Liver (tissue), 8 donors: ENCODE measurements at regions not wholly inside any gene's neighbourhood (a gene's known extent, or its start where the extent isn't known, plus 50 kb on each side); places are given as distances from the start of the nearest gene placed in this dataset.

Experiments
- DNase-seq: peaks from one replicate; pipeline ENCODE4 v3.0.0-alpha.2; 2017; ENCODE audit warnings: low spot score
- H3K27ac ChIP-seq, 2 donors: one replicate each; pipeline ENCODE4 v1.7.0; 2013; ENCODE audit warnings: inconsistent platforms in 2 of 2, low read length in 2 of 2, control low read depth in 1 of 2, low read depth in 1 of 2, mild to moderate bottlenecking in 1 of 2
- H3K27me3 ChIP-seq, 4 donors: one replicate each; pipeline versions ENCODE4 v1.6.1 to v1.7.0; 2013; ENCODE audit warnings: low read length in 3 of 4, inconsistent platforms in 1 of 4, mild to moderate bottlenecking in 1 of 4, moderate library complexity in 1 of 4; ENCODE audit not compliant: control insufficient read depth in 4 of 4, insufficient read depth in 4 of 4
- H3K36me3 ChIP-seq, 4 donors: one replicate each; pipeline versions ENCODE4 v1.6.1 to v1.7.0; 2013; ENCODE audit warnings: low read length in 3 of 4, mild to moderate bottlenecking in 3 of 4, low read depth in 1 of 4, moderate library complexity in 1 of 4; ENCODE audit not compliant: control insufficient read depth in 4 of 4, insufficient read depth in 3 of 4
- H3K4me1 ChIP-seq, 4 donors: one replicate each; pipeline versions ENCODE4 v1.6.1 to v1.7.0; 2013; ENCODE audit warnings: low read length in 3 of 4, mild to moderate bottlenecking in 3 of 4, moderate library complexity in 1 of 4; ENCODE audit not compliant: control insufficient read depth in 4 of 4, insufficient read depth in 4 of 4
- H3K4me3 ChIP-seq, 3 donors: one replicate each; pipeline versions ENCODE4 v1.6.1 to v1.7.0; 2013; ENCODE audit warnings: low read length in 3 of 3, control low read depth in 1 of 3, low read depth in 1 of 3, mild to moderate bottlenecking in 1 of 3
- H3K9ac ChIP-seq, 2 donors: one replicate each; pipeline ENCODE4 v1.7.0; 2013; ENCODE audit warnings: low read length in 2 of 2, mild to moderate bottlenecking in 2 of 2, moderate library complexity in 2 of 2, control low read depth in 1 of 2, low read depth in 1 of 2
- H3K9me3 ChIP-seq, 4 donors: one replicate each; pipeline versions ENCODE4 v1.6.1 to v1.7.0; 2013; ENCODE audit warnings: low read length in 3 of 4; ENCODE audit not compliant: control insufficient read depth in 4 of 4
- ATF3 ChIP-seq: IDR thresholded peaks from 2 replicates; pipeline ENCODE4 v1.6.1; 2016; ENCODE audit warnings: antibody characterized with exemption
- CTCF ChIP-seq: fragments of 150-350 bp; IDR thresholded peaks from 2 replicates; pipeline ENCODE4 v1.5.1; 2017; ENCODE audit warnings: improper control_type of control experiment, low read depth, low read length; ENCODE audit not compliant: missing input control
- EGR1 ChIP-seq, 2 donors: IDR thresholded peaks; 2 replicates each; pipeline ENCODE4 v1.6.1; 2016 to 2018; ENCODE audit warnings: antibody characterized with exemption in 2 of 2, low read depth in 2 of 2
- FOXA1 ChIP-seq: IDR thresholded peaks from 2 replicates; pipeline ENCODE4 v1.6.1; 2016; ENCODE audit warnings: antibody characterized with exemption
- FOXA2 ChIP-seq: IDR thresholded peaks from 2 replicates; pipeline ENCODE4 v1.6.1; 2016; ENCODE audit warnings: antibody characterized with exemption
- GABPA ChIP-seq, 2 donors: IDR thresholded peaks in 1 of 2; conservative IDR thresholded peaks in 1 of 2; 2 replicates each; pipeline ENCODE4 v1.6.1; 2016; ENCODE audit warnings: antibody characterized with exemption in 2 of 2, mild to moderate bottlenecking in 1 of 2, moderate library complexity in 1 of 2
- HNF4A ChIP-seq, 2 donors: conservative IDR thresholded peaks; 2 replicates each; pipeline ENCODE4 v1.6.1; 2016; ENCODE audit warnings: antibody characterized with exemption in 2 of 2, mild to moderate bottlenecking in 2 of 2
- HNF4G ChIP-seq: IDR thresholded peaks from 2 replicates; pipeline ENCODE4 v1.6.1; 2016; ENCODE audit warnings: antibody characterized with exemption
- JUND ChIP-seq, 2 donors: IDR thresholded peaks; 2 replicates each; pipeline ENCODE4 v1.6.1; 2016; ENCODE audit warnings: antibody characterized with exemption in 2 of 2
- MAX ChIP-seq: IDR thresholded peaks from 2 replicates; pipeline ENCODE4 v1.6.1; 2016; ENCODE audit warnings: antibody characterized with exemption
- NR2F2 ChIP-seq: IDR thresholded peaks from 2 replicates; pipeline ENCODE4 v1.6.1; 2016; ENCODE audit warnings: antibody characterized with exemption
- RAD21 ChIP-seq, 2 donors: IDR thresholded peaks; 2 replicates each; pipeline ENCODE4 v1.6.1; 2016; ENCODE audit warnings: antibody characterized with exemption in 2 of 2, mild to moderate bottlenecking in 2 of 2
- REST ChIP-seq: IDR thresholded peaks from 2 replicates; pipeline ENCODE4 v1.6.1; 2016; ENCODE audit warnings: antibody characterized with exemption, mild to moderate bottlenecking
- RXRA ChIP-seq, 2 donors: IDR thresholded peaks; 2 replicates each; pipeline ENCODE4 v1.6.1; 2017 to 2018; ENCODE audit warnings: antibody characterized with exemption in 2 of 2, mild to moderate bottlenecking in 1 of 2
- SP1 ChIP-seq: IDR thresholded peaks from 2 replicates; pipeline ENCODE4 v1.6.1; 2018; ENCODE audit warnings: antibody characterized with exemption, mild to moderate bottlenecking
- TAF1 ChIP-seq: conservative IDR thresholded peaks from 2 replicates; pipeline ENCODE4 v1.6.1; 2016; ENCODE audit warnings: antibody characterized with exemption, mild to moderate bottlenecking
- YY1 ChIP-seq: IDR thresholded peaks from 2 replicates; pipeline ENCODE4 v1.6.1; 2016; ENCODE audit warnings: antibody characterized with exemption, mild to moderate bottlenecking
- ZBTB33 ChIP-seq: IDR thresholded peaks from 2 replicates; pipeline ENCODE4 v1.6.1; 2016; ENCODE audit warnings: antibody characterized with exemption
- WGBS: extraction: QIAGEN DNeasy Blood & Tissue Kit; methylation state at CpG from one replicate; pipeline ENCODE4 v1.1.7; 2013; 5-methylcytosine and 5-hydroxymethylcytosine counted together
- donor health status: healthy.
- donor health status: healthy.
- donor health status: healthy.
- donor health status: healthy.
- donor health status: healthy.

DNA sequence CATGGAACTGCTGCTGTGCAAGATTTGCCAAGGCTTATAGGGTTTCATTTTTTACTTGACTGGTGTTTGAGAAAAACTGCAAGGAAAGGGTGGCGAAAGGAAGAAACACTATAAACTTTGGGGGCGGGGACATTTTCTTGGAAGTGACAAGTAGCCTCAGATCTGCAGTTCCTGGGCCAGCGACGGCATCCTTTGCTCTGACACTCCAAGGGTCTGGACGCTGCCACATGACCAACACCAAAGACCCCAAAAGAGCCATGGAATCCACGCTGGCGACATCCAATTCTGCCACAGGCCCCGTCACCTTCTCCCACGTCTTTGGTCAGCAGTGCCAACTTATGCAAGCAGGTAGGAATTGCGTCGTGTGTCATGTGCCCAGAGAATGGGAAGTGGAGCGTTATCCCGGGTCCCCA, 193.4 kb downstream of the PRDM2 start:
- no peak for DNase-seq
- Histone ChIP-seq H3K36me3 (no peaks in the 10 kb centered on the region), H3K27ac (no peak overlapping the region), H3K4me3 (peak overlapping the region in 1 of 3 donors; percentile 30), H3K9ac (no peak overlapping the region), H3K27me3 (peaks cover 0 to 25% (median 9%) of the 10 kb centered on the region in 4 donors), H3K4me1 (peaks cover 0 to 7% (median 2%) of the 10 kb centered on the region in 4 donors), H3K9me3 (peaks cover 0 to 9% (median 3%) of the 10 kb centered on the region in 4 donors)
- WGBS = 27% methylated on average over 13 of the region's 13 CpGs
- TF ChIP-seq ZBTB33 (no peak), REST (no peak), MAX (no peak), SP1 (no peak), HNF4A (conservative IDR thresholded peaks at IDR 0.05) (no peak), CTCF (no peak), EGR1 (IDR thresholded peaks at IDR 0.05; ENCODE audit: low read depth in 2 of 2) (no peak), NR2F2 (no peak), ATF3 (no peak), RXRA (IDR thresholded peaks at IDR 0.05) (no peak), YY1 (no peak), FOXA1 (no peak), RAD21 (IDR thresholded peaks at IDR 0.05) (no peak), TAF1 (no peak), GABPA (IDR thresholded peaks at IDR 0.05 in 1 of 2, conservative IDR thresholded peaks at IDR 0.05 in 1 of 2) (no peak), HNF4G (no peak), FOXA2 (no peak), JUND (IDR thresholded peaks at IDR 0.05) (no peak)
